ENCODE measurements at regions not wholly inside any gene's neighbourhood (a gene's known extent, or its start where the extent isn't known, plus 50 kb on each side); places are given as distances from the start of the nearest gene placed in this dataset.

GRCh38 chr16:54696970-54697369 is 233.7 kb upstream of the IRX5 start:
- no peaks in the 10 kb centered on the region for H3K27me3 ChIP-seq
- TF ChIP-seq, protein P1, sequence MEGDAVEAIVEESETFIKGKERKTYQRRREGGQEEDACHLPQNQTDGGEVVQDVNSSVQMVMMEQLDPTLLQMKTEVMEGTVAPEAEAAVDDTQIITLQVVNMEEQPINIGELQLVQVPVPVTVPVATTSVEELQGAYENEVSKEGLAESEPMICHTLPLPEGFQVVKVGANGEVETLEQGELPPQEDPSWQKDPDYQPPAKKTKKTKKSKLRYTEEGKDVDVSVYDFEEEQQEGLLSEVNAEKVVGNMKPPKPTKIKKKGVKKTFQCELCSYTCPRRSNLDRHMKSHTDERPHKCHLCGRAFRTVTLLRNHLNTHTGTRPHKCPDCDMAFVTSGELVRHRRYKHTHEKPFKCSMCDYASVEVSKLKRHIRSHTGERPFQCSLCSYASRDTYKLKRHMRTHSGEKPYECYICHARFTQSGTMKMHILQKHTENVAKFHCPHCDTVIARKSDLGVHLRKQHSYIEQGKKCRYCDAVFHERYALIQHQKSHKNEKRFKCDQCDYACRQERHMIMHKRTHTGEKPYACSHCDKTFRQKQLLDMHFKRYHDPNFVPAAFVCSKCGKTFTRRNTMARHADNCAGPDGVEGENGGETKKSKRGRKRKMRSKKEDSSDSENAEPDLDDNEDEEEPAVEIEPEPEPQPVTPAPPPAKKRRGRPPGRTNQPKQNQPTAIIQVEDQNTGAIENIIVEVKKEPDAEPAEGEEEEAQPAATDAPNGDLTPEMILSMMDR (IDR thresholded peaks at IDR 0.05), result no peak
- H3K27ac ChIP-seq, result no peak overlapping the region
- H3K4me3 ChIP-seq, result no peak overlapping the region
- no peaks in the 10 kb centered on the region for H3K4me1 ChIP-seq
- H3K9me3 ChIP-seq, result peaks cover 0 to 20% of the 10 kb centered on the region in 2 donors
- DNase-seq (ENCODE audit: low spot score), result no peak
- H3K36me3 ChIP-seq, result no peaks in the 10 kb centered on the region

DNA sequence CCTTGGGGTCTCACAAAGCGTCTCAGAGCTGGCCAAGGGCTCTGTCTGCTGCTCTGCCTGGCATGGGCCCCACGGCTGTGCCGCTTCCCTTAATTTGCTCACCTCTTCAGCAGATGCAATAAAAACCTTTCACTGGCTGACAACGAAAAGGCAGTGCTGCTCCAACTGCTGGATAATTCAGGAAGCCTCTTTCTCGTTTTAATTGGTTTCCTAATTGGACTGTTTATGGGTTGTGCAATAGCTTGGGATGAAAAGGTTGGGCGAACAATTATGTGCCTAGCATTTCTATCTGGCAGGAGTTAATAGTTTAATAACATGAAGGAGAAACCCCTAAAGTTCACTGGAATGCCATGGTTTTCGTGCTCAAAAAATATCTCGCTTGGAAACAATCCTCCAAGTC is 234.1 kb upstream of the IRX5 start:
- H3K4me3 ChIP-seq, result no peak overlapping the region
- no peaks in the 10 kb centered on the region for H3K27me3 ChIP-seq
- no peak overlapping the region for H3K27ac ChIP-seq
- TF ChIP-seq, protein P1 (IDR thresholded peaks at IDR 0.05), result no peak
- no peak for DNase-seq (ENCODE audit: low spot score)
- no peaks in the 10 kb centered on the region for H3K36me3 ChIP-seq
- H3K4me1 ChIP-seq, result no peaks in the 10 kb centered on the region
- H3K9me3 ChIP-seq, result peaks cover 0 to 17% of the 10 kb centered on the region in 2 donors

GRCh38 chr16:54694651-54695050 is 236.0 kb upstream of the IRX5 start:
- no peak for DNase-seq (ENCODE audit: low spot score)
- no peaks in the 10 kb centered on the region for H3K4me1 ChIP-seq

DNA sequence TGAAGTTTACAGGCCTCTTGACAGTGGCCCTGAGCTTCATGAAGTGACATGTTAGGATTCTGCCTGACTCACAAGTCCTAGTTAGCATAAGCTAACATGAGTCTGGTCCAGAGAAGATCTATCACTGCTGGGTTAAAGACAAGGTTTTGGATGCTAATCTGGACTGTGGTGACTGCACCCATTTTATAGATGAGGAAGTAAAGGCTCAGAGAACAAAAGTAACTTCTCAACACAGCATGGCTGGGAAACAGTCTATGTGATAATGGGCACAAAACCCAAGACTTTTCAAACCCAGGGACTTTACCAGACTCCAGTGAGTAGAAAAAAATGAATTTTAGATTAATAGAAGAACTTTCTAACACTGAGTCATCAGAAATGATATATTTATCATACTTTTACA is 236.8 kb upstream of the IRX5 start:
- Histone ChIP-seq H3K27ac (no peak overlapping the region), H3K36me3 (no peaks in the 10 kb centered on the region), H3K27me3 (no peaks in the 10 kb centered on the region), H3K4me3 (no peak overlapping the region), H3K4me1 (no peaks in the 10 kb centered on the region), H3K9me3 (peaks cover 0 to 8% of the 10 kb centered on the region in 2 donors)
- no peak for DNase-seq (ENCODE audit: low spot score)
- TF ChIP-seq, protein P1 (IDR thresholded peaks at IDR 0.05), result no peak

More at GRCh38 chr16:54694651-54695050, 236.0 kb upstream of the IRX5 start:
- no peaks in the 10 kb centered on the region for H3K36me3 ChIP-seq
- TF ChIP-seq, protein P1 (IDR thresholded peaks at IDR 0.05), result no peak
- no peaks in the 10 kb centered on the region for H3K27me3 ChIP-seq
- no peak overlapping the region for H3K27ac ChIP-seq
- H3K4me3 ChIP-seq, result no peak overlapping the region
- peaks cover 0 to 8% of the 10 kb centered on the region in 2 donors for H3K9me3 ChIP-seq

DNA sequence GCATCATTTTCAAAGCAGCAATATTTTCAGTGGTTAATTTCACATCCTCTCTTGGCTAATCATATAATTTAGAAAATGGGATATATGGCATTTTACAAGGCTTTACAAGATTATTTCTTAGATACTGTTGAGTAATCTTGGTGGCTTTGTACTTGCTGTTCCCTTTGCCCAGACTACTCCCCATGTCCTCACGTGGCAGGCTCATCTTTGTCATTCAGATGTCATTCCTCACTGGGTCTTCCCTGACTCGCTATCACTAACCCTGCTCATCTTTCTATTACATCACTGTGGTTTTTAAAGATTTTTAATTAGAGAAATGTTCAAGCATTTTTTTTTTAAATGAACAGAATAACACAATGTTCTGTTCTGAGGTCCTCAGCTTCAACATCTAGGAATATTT is 240.0 kb upstream of the IRX5 start:
- no peaks in the 10 kb centered on the region for H3K4me1 ChIP-seq
- H3K9me3 ChIP-seq, result peaks cover 0 to 8% of the 10 kb centered on the region in 2 donors
- H3K36me3 ChIP-seq, result no peaks in the 10 kb centered on the region
- no peak overlapping the region for H3K27ac ChIP-seq
- H3K4me3 ChIP-seq, result no peak overlapping the region
- DNase-seq (ENCODE audit: low spot score), result no peak
- no peaks in the 10 kb centered on the region for H3K27me3 ChIP-seq
- TF ChIP-seq, protein P1 (IDR thresholded peaks at IDR 0.05), result no peak

GRCh38 chr16:54690306-54690705 is 240.4 kb upstream of the IRX5 start:
- Histone ChIP-seq H3K4me3 (no peak overlapping the region), H3K27me3 (no peaks in the 10 kb centered on the region), H3K4me1 (no peaks in the 10 kb centered on the region), H3K27ac (no peak overlapping the region), H3K9me3 (peaks cover 0 to 8% of the 10 kb centered on the region in 2 donors), H3K36me3 (no peaks in the 10 kb centered on the region)
- DNase-seq (ENCODE audit: low spot score), result no peak
- TF ChIP-seq, protein P1 (IDR thresholded peaks at IDR 0.05), result no peak
